ENCODE measurements at regions not wholly inside any gene's neighbourhood (a gene's known extent, or its start where the extent isn't known, plus 50 kb on each side); places are given as distances from the start of the nearest gene placed in this dataset.

DNA sequence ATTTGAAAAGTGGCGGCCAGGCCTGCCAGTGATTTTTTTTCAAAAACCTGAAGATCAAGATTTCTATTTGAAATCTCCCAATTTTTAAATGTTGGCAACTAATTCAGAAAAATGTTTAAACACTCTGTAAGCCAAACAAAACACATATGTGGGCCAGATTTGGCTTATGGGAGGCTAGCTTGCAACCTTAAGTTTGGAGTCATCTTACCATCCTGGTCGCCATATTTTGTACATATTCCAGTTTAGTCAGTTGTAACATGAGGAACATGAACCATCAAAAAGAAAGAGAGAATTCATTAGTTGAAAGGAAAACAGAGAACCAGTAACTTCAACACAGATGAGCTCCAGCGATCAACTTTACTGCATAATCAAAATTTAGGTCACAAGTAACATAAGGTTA lies 115.4 kb downstream of the TMEM26 start:
- Histone ChIP-seq H3K9ac (ENCODE audit: low read length) (no peak overlapping the region), H3F3A (ENCODE audit: insufficient read depth) (no peaks in the 10 kb centered on the region), H3K36me3 (ENCODE audit: low read length) (no peaks in the 10 kb centered on the region), H3K9me3 (ENCODE audit: insufficient read depth, low read length) (no peaks in the 10 kb centered on the region), H3K27ac (ENCODE audit: low read depth, low read length) (no peak overlapping the region), H3K27me3 (ENCODE audit: low read length) (no peaks in the 10 kb centered on the region), H3K4me2 (ENCODE audit: low read depth, low read length, poor library complexity, severe bottlenecking) (no peak overlapping the region), H4K20me1 (ENCODE audit: low read depth, low read length) (no peaks in the 10 kb centered on the region), H3K9me2 (replicated peaks; ENCODE audit: insufficient read depth, low read length) (no peaks in the 10 kb centered on the region), H3K4me3 (ENCODE audit: insufficient read depth, low read length, poor library complexity, severe bottlenecking) (no peak overlapping the region), H3K79me2 (ENCODE audit: insufficient read depth, low read length) (no peaks in the 10 kb centered on the region), H2AFZ (ENCODE audit: low read depth, low read length, severe bottlenecking) (no peak overlapping the region)
- no peak for TF ChIP-seq EZH2phosphoT487 (conservative IDR thresholded peaks at IDR 0.05; ENCODE audit: low read length)
- TF ChIP-seq, protein P1, sequence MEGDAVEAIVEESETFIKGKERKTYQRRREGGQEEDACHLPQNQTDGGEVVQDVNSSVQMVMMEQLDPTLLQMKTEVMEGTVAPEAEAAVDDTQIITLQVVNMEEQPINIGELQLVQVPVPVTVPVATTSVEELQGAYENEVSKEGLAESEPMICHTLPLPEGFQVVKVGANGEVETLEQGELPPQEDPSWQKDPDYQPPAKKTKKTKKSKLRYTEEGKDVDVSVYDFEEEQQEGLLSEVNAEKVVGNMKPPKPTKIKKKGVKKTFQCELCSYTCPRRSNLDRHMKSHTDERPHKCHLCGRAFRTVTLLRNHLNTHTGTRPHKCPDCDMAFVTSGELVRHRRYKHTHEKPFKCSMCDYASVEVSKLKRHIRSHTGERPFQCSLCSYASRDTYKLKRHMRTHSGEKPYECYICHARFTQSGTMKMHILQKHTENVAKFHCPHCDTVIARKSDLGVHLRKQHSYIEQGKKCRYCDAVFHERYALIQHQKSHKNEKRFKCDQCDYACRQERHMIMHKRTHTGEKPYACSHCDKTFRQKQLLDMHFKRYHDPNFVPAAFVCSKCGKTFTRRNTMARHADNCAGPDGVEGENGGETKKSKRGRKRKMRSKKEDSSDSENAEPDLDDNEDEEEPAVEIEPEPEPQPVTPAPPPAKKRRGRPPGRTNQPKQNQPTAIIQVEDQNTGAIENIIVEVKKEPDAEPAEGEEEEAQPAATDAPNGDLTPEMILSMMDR (IDR thresholded peaks at IDR 0.05; ENCODE audit: insufficient read depth, low read length, poor library complexity, severe bottlenecking) = no peak

DNA sequence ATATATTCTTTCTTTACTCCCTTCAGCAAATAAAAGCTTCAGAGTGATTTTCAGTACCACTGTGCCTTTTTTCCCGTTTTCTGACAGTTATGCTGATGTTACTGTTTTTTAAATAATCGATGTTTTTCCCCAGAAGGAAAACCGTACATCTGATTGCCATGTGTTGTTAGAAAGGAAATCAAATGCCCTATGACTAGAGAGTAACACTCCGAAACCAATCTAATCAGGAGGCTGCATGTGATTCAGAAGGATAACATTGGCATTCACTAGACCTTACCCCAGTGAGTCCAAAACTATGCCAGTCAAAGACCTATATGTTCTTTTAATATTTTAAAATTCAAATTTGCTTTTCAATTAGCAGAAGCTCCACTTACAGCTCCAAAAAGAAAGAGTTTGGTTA lies 116.3 kb downstream of the TMEM26 start:
- Histone ChIP-seq H3K79me2 (ENCODE audit: insufficient read depth, low read length) (no peaks in the 10 kb centered on the region), H3K9me3 (ENCODE audit: insufficient read depth, low read length) (no peaks in the 10 kb centered on the region), H3K4me3 (ENCODE audit: insufficient read depth, low read length, poor library complexity, severe bottlenecking) (no peak overlapping the region), H3K9me2 (replicated peaks; ENCODE audit: insufficient read depth, low read length) (no peaks in the 10 kb centered on the region), H2AFZ (ENCODE audit: low read depth, low read length, severe bottlenecking) (no peak overlapping the region), H3K36me3 (ENCODE audit: low read length) (no peaks in the 10 kb centered on the region), H3F3A (ENCODE audit: insufficient read depth) (no peaks in the 10 kb centered on the region), H3K9ac (ENCODE audit: low read length) (no peak overlapping the region), H3K27me3 (ENCODE audit: low read length) (no peaks in the 10 kb centered on the region), H3K4me2 (ENCODE audit: low read depth, low read length, poor library complexity, severe bottlenecking) (no peak overlapping the region), H4K20me1 (ENCODE audit: low read depth, low read length) (no peaks in the 10 kb centered on the region), H3K27ac (ENCODE audit: low read depth, low read length) (no peak overlapping the region)
- TF ChIP-seq, protein P1 (IDR thresholded peaks at IDR 0.05; ENCODE audit: insufficient read depth, low read length, poor library complexity, severe bottlenecking) = no peak
- no peak for TF ChIP-seq EZH2phosphoT487 (conservative IDR thresholded peaks at IDR 0.05; ENCODE audit: low read length)

DNA sequence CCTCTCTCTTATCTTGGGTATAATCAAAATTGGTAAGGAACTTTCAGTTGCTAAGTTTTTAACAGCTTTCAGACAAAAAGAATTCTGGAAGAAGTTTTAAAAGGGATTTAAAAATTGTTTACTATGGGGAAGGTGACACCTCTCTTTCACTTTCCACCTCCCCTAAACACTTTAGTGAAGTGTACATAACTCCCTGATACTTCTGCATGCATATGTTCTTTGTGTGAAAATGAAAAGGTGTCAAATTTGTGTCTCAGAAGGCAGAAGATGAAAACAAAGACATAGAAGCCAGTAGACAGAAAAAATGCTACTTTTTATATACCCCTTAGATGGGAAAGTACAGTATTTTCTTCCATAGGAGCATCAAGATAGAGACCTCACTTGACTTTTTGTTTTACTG lies 117.8 kb downstream of the TMEM26 start:
- TF ChIP-seq EZH2phosphoT487 (conservative IDR thresholded peaks at IDR 0.05; ENCODE audit: low read length) = no peak
- TF ChIP-seq, protein P1 (IDR thresholded peaks at IDR 0.05; ENCODE audit: insufficient read depth, low read length, poor library complexity, severe bottlenecking) = no peak
- Histone ChIP-seq H3K9me3 (ENCODE audit: insufficient read depth, low read length) (no peaks in the 10 kb centered on the region), H3K79me2 (ENCODE audit: insufficient read depth, low read length) (no peaks in the 10 kb centered on the region), H3F3A (ENCODE audit: insufficient read depth) (no peaks in the 10 kb centered on the region), H4K20me1 (ENCODE audit: low read depth, low read length) (no peaks in the 10 kb centered on the region), H3K4me3 (ENCODE audit: insufficient read depth, low read length, poor library complexity, severe bottlenecking) (no peak overlapping the region), H3K9ac (ENCODE audit: low read length) (no peak overlapping the region), H3K9me2 (replicated peaks; ENCODE audit: insufficient read depth, low read length) (no peaks in the 10 kb centered on the region), H3K4me2 (ENCODE audit: low read depth, low read length, poor library complexity, severe bottlenecking) (no peak overlapping the region), H3K27ac (ENCODE audit: low read depth, low read length) (no peak overlapping the region), H2AFZ (ENCODE audit: low read depth, low read length, severe bottlenecking) (no peak overlapping the region), H3K27me3 (ENCODE audit: low read length) (no peaks in the 10 kb centered on the region), H3K36me3 (ENCODE audit: low read length) (no peaks in the 10 kb centered on the region)

All from SU-DHL-6 (cell line).